EH (cell line): ENCODE measurements at regions not wholly inside any gene's neighbourhood (a gene's known extent, or its start where the extent isn't known, plus 50 kb on each side); places are given as distances from the start of the nearest gene placed in this dataset.
"Not testable (repeated sequence)": the region's sequence is repeated elsewhere in the genome, so short reads cannot be mapped to it uniquely, and the experiment has no call there.

Experiments
- DNase-seq: peaks from one replicate; pipeline ENCODE4 v3.0.0-alpha.2; 2015; ENCODE audit warnings: low read depth

- no peak for DNase-seq
These were observed 83.6 kb downstream of the PLEKHG1 start for GRCh38 chr6:150683320-150683719.

- no peak for DNase-seq
These were observed 84.5 kb downstream of the PLEKHG1 start for GRCh38 chr6:150684161-150684560.

- DNase-seq, result no peak
These were observed 85.2 kb downstream of the PLEKHG1 start for GRCh38 chr6:150684714-150685459.

GRCh38 chr6:150685860-150686259 is 86.2 kb downstream of the PLEKHG1 start:
- peak; percentile 16 for DNase-seq

GRCh38 chr6:150686566-150686965 is 86.9 kb downstream of the PLEKHG1 start:
- DNase-seq, result no peak

GRCh38 chr6:150687508-150687907 is 87.8 kb downstream of the PLEKHG1 start:
- DNase-seq, result no peak

- no peak for DNase-seq
These were observed 90.4 kb downstream of the PLEKHG1 start for GRCh38 chr6:150689900-150690590.

GRCh38 chr6:150690681-150691080 is 91.0 kb downstream of the PLEKHG1 start:
- DNase-seq, result no peak

- no peak for DNase-seq
These were observed 91.8 kb downstream of the PLEKHG1 start for GRCh38 chr6:150691463-150691862.

- DNase-seq, result no peak
These were observed 92.9 kb downstream of the PLEKHG1 start for GRCh38 chr6:150692604-150693003.

GRCh38 chr6:150694889-150695288 is 95.2 kb downstream of the PLEKHG1 start:
- no peak for DNase-seq

GRCh38 chr6:150695652-150696051 is 96.0 kb downstream of the PLEKHG1 start:
- no peak for DNase-seq

- no peak for DNase-seq
These were observed 96.5 kb downstream of the PLEKHG1 start for GRCh38 chr6:150696190-150696589.

GRCh38 chr6:150696918-150697317 is 97.2 kb downstream of the PLEKHG1 start:
- not testable (repeated sequence) for DNase-seq

- DNase-seq, result no peak
These were observed 97.8 kb downstream of the PLEKHG1 start for GRCh38 chr6:150697515-150697914.

- DNase-seq, result no peak
These were observed 98.7 kb downstream of the PLEKHG1 start for GRCh38 chr6:150698391-150698790.

GRCh38 chr6:150702675-150703074 is 103.0 kb downstream of the PLEKHG1 start:
- no peak for DNase-seq

GRCh38 chr6:150704447-150705192 is 104.9 kb downstream of the PLEKHG1 start:
- no peak for DNase-seq

GRCh38 chr6:150705392-150705791 is 105.7 kb downstream of the PLEKHG1 start:
- no peak for DNase-seq

- no peak for DNase-seq
These were observed 110.6 kb downstream of the PLEKHG1 start for GRCh38 chr6:150710236-150710635.

- DNase-seq, result no peak
These were observed 111.4 kb downstream of the PLEKHG1 start for GRCh38 chr6:150711061-150711460.

GRCh38 chr6:150711584-150712504 is 112.2 kb downstream of the PLEKHG1 start:
- DNase-seq, result no peak
